ENCODE measurements at regions not wholly inside any gene's neighbourhood (a gene's known extent, or its start where the extent isn't known, plus 50 kb on each side); places are given as distances from the start of the nearest gene placed in this dataset.
"Not testable (repeated sequence)": the region's sequence is repeated elsewhere in the genome, so short reads cannot be mapped to it uniquely, and the experiment has no call there.

DNA sequence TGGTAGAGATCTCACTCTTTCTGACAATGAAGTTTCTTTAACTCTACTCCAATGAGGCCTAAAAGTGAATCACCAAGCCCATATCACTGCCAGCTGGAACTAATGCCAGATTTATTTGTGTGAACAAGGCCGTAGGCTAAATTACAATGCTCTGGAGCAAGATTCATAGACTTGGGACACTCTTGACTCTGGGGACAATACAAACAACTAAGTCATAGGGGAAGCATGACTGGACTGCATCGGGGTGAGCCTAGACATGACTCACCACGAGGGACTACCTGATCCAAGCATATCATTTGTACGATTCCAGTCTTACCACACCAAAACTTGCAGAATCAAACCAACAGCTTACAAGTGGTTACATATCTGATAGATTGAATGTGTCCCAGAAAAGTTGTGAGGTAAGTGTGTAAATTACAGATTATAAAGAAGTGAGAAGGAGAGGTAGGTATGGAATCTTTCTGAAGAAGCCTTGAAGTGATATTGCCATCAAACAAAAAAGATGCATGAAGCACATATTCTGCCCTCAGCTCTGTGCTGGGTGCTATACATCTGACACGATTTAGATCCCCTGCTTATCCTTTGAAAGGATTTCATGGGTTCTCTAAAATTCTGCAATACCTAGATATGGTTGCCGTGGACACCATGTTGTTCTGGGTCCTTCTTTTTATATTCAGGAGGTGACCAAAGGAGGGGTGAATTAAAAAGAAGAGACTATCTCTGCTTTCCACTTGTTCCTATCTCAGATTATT, 199.3 kb upstream of the PDE4D start:
- Mint-ChIP-seq H3K9me3 (peaks cover 4 to 5% of the 10 kb centered on the region in 2 donors), H3K4me1 (ENCODE audit: low read depth) (no peaks in the 10 kb centered on the region), H3K4me3 (no peak overlapping the region), H3K36me3 (ENCODE audit: insufficient read depth in 2 of 2) (no peaks in the 10 kb centered on the region), H3K27ac (no peak overlapping the region), H3K27me3 (ENCODE audit: low read depth) (no peaks in the 10 kb centered on the region)
- no peak for ATAC-seq (replicated peaks in 1 of 2)
- DNase-seq = no peak

GRCh38 chr5:60086583-60086982, 193.1 kb upstream of the PDE4D start:
- H3K27me3 Mint-ChIP-seq (ENCODE audit: low read depth) = no peaks in the 10 kb centered on the region
- DNase-seq (no peak), ATAC-seq (replicated peaks in 1 of 2) (no peak)
- H3K4me3 Mint-ChIP-seq = no peak overlapping the region
- H3K36me3 Mint-ChIP-seq (ENCODE audit: insufficient read depth in 2 of 2) = peaks cover 0 to 2% of the 10 kb centered on the region in 2 donors
- no peaks in the 10 kb centered on the region for H3K4me1 Mint-ChIP-seq (ENCODE audit: low read depth)
- no peak overlapping the region for H3K27ac Mint-ChIP-seq
- H3K9me3 Mint-ChIP-seq = peaks cover 9 to 10% of the 10 kb centered on the region in 2 donors

- Mint-ChIP-seq H3K27ac (no peak overlapping the region), H3K27me3 (ENCODE audit: low read depth) (no peaks in the 10 kb centered on the region), H3K4me1 (ENCODE audit: low read depth) (no peaks in the 10 kb centered on the region), H3K4me3 (no peak overlapping the region), H3K36me3 (ENCODE audit: insufficient read depth in 2 of 2) (peaks cover 0 to 2% of the 10 kb centered on the region in 2 donors), H3K9me3 (peaks cover 10 to 11% of the 10 kb centered on the region in 2 donors)
- ATAC-seq (replicated peaks in 1 of 2) (no peak), DNase-seq (no peak)
Measured at GRCh38 chr5:60084226-60084625, 190.7 kb upstream of the PDE4D start.

DNA sequence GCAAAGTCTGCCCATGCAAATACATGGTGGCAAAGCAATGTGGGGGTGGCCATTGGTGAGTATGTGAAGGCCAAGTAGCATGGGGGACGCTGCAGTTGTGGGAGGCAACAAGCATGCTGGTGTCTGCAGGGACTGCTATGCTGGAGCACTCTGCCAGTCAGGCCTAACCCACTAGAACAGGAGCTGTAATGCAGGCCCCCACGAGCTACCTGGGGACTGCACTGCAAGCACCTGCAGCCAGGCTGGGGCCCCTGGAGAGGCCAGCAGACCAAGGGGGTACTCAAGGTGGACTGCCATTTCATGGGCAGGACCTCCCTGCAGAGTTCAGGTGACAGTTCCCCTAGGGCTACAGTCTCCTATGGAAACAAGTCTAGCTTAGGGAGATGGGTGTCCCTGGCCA, 183.8 kb upstream of the PDE4D start:
- peaks cover 0 to 2% of the 10 kb centered on the region in 2 donors for H3K36me3 Mint-ChIP-seq (ENCODE audit: insufficient read depth in 2 of 2)
- no peak overlapping the region for H3K4me3 Mint-ChIP-seq
- DNase-seq = no peak
- no peak overlapping the region for H3K27ac Mint-ChIP-seq
- no peaks in the 10 kb centered on the region for H3K27me3 Mint-ChIP-seq (ENCODE audit: low read depth)
- peaks cover 9 to 16% of the 10 kb centered on the region in 2 donors for H3K9me3 Mint-ChIP-seq
- no peaks in the 10 kb centered on the region for H3K4me1 Mint-ChIP-seq (ENCODE audit: low read depth)
- ATAC-seq (replicated peaks in 1 of 2) = no peak

GRCh38 chr5:60076746-60077145, 183.2 kb upstream of the PDE4D start:
- H3K4me1 Mint-ChIP-seq (ENCODE audit: low read depth) = no peaks in the 10 kb centered on the region
- H3K36me3 Mint-ChIP-seq (ENCODE audit: insufficient read depth in 2 of 2) = peaks cover 0 to 2% of the 10 kb centered on the region in 2 donors
- H3K27me3 Mint-ChIP-seq (ENCODE audit: low read depth) = no peaks in the 10 kb centered on the region
- no peak overlapping the region for H3K27ac Mint-ChIP-seq
- peaks cover 9 to 14% of the 10 kb centered on the region in 2 donors for H3K9me3 Mint-ChIP-seq
- no peak overlapping the region for H3K4me3 Mint-ChIP-seq
- no peak for ATAC-seq (replicated peaks in 1 of 2)
- DNase-seq = no peak

- peaks cover 0 to 2% of the 10 kb centered on the region in 2 donors for H3K36me3 Mint-ChIP-seq (ENCODE audit: insufficient read depth in 2 of 2)
- H3K27ac Mint-ChIP-seq = no peak overlapping the region
- H3K27me3 Mint-ChIP-seq (ENCODE audit: low read depth) = no peaks in the 10 kb centered on the region
- peaks cover 3 to 7% of the 10 kb centered on the region in 2 donors for H3K9me3 Mint-ChIP-seq
- no peak for DNase-seq
- H3K4me3 Mint-ChIP-seq = no peak overlapping the region
- no peak for ATAC-seq (replicated peaks in 1 of 2)
- no peaks in the 10 kb centered on the region for H3K4me1 Mint-ChIP-seq (ENCODE audit: low read depth)
Measured at GRCh38 chr5:60066502-60066901, 173.0 kb upstream of the PDE4D start.

DNA sequence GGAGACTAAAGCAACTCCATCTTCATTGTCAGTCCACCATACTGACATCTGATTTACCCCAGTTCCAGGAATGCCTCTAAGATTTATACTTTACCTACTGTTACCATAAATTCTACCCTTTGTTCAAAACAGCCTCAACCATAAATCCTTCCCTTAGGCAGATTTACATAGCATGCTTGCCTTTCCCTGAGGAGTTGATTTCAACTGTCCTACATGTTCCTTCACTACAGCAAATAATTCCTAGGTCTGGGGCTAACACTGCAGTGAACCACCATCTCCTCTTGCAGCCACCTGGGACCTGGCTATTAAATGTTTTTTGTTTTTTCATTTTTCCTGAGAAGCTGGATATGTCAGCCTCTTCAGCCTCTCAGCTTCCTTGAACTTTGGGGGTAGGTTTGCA, 166.9 kb upstream of the PDE4D start:
- H3K27me3 Mint-ChIP-seq (ENCODE audit: low read depth) = no peaks in the 10 kb centered on the region
- H3K27ac Mint-ChIP-seq = no peak overlapping the region

DNA sequence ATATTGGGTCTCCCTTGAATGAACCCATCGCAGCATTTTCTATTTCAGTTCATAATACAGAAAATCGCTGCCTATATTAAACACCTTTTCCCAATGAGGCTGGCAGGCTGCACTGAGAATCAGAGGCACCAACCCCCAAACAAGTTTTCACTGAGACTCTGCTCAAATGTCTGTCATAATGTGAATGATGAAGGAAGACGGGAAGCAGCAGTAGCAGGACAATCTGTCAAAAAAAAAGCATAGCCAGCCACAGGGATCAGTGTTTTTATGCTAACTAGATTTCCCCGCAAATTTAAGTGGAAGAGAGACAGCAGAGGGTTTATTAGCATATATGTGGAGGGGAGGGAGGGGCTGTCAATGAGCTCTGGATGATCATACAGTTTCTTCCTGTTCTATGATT, 162.7 kb upstream of the PDE4D start:
- Mint-ChIP-seq H3K27ac (no peak overlapping the region), H3K9me3 (peaks cover 6 to 9% of the 10 kb centered on the region in 2 donors), H3K4me3 (no peak overlapping the region), H3K36me3 (ENCODE audit: insufficient read depth in 2 of 2) (peaks cover 0 to 2% of the 10 kb centered on the region in 2 donors), H3K27me3 (ENCODE audit: low read depth) (no peaks in the 10 kb centered on the region), H3K4me1 (ENCODE audit: low read depth) (no peaks in the 10 kb centered on the region)
- no peak for ATAC-seq (replicated peaks in 1 of 2)
- no peak for DNase-seq

More for the DNA sequence above, 166.9 kb upstream of the PDE4D start:
- ATAC-seq (replicated peaks in 1 of 2) = no peak
- DNase-seq = no peak
- Mint-ChIP-seq H3K9me3 (peaks cover 3 to 12% of the 10 kb centered on the region in 2 donors), H3K4me3 (no peak overlapping the region), H3K36me3 (ENCODE audit: insufficient read depth in 2 of 2) (no peaks in the 10 kb centered on the region), H3K4me1 (ENCODE audit: low read depth) (no peaks in the 10 kb centered on the region)

GRCh38 chr5:60055168-60055567, 161.6 kb upstream of the PDE4D start:
- Mint-ChIP-seq H3K27me3 (ENCODE audit: low read depth) (no peaks in the 10 kb centered on the region), H3K36me3 (ENCODE audit: insufficient read depth in 2 of 2) (peaks cover 0 to 2% of the 10 kb centered on the region in 2 donors), H3K9me3 (peaks cover 10 to 11% of the 10 kb centered on the region in 2 donors), H3K4me3 (no peak overlapping the region), H3K27ac (no peak overlapping the region), H3K4me1 (ENCODE audit: low read depth) (no peaks in the 10 kb centered on the region)
- no peak for ATAC-seq (replicated peaks in 1 of 2)
- DNase-seq = no peak

- not testable (repeated sequence) for H3K9me3 Mint-ChIP-seq; DNase-seq; H3K27me3 Mint-ChIP-seq (ENCODE audit: low read depth)
Measured at GRCh38 chr5:60041996-60042664, 148.6 kb upstream of the PDE4D start.

GRCh38 chr5:60041508-60041907, 148.0 kb upstream of the PDE4D start:
- H3K27ac Mint-ChIP-seq; H3K27me3 Mint-ChIP-seq (ENCODE audit: low read depth); ATAC-seq (replicated peaks in 1 of 2); H3K4me1 Mint-ChIP-seq (ENCODE audit: low read depth); DNase-seq; H3K4me3 Mint-ChIP-seq; H3K9me3 Mint-ChIP-seq; H3K36me3 Mint-ChIP-seq (ENCODE audit: insufficient read depth in 2 of 2): not testable (repeated sequence)

More at GRCh38 chr5:60041996-60042664, 148.6 kb upstream of the PDE4D start:
- not testable (repeated sequence) for H3K4me3 Mint-ChIP-seq; H3K36me3 Mint-ChIP-seq (ENCODE audit: insufficient read depth in 2 of 2); H3K27ac Mint-ChIP-seq; H3K4me1 Mint-ChIP-seq (ENCODE audit: low read depth); ATAC-seq (replicated peaks in 1 of 2)

DNA sequence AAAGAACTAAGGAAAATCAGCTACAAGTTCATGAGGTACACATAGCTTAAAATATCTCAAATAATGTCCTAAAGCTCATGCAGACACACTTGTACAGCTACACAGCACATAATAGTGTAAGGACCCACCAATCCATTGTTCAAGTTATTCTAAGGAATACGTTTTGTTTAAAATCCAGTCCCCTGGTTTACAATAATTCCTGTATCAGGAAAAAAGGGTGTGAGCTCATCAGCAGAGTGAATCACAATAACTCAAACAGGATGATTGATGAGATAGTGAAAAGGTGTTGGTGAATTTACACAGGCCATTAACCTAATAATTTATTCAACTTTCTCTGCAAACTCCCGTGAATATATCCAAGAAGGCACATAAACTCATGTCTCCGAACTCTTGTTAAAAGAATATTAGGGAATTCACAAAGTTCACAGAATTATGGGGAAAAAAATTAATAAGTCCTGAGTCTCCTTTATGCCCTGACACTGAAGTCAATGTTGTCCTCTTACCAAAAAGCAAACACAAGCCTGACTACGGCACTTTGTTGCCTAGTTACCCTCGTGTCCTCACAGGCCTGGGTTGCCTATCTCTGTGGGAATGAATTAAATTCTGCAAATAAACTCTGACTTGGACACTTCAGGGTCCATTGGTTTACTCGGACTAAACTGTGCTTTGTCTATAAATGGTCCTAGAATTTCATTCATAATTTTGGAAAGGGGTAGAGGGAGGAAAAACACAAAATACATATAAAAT, 142.8 kb upstream of the PDE4D start:
- Mint-ChIP-seq H3K9me3 (no peaks in the 10 kb centered on the region), H3K27ac (no peak overlapping the region), H3K4me3 (no peak overlapping the region), H3K27me3 (ENCODE audit: low read depth) (no peaks in the 10 kb centered on the region), H3K36me3 (ENCODE audit: insufficient read depth in 2 of 2) (no peaks in the 10 kb centered on the region), H3K4me1 (ENCODE audit: low read depth) (no peaks in the 10 kb centered on the region)
- ATAC-seq (replicated peaks in 1 of 2) = no peak
- no peak for DNase-seq

- no peak for DNase-seq
- H3K27ac Mint-ChIP-seq = no peak overlapping the region
Measured at GRCh38 chr5:60026161-60026560, 132.6 kb upstream of the PDE4D start.

More at GRCh38 chr5:60026161-60026560, 132.6 kb upstream of the PDE4D start:
- ATAC-seq (replicated peaks in 1 of 2) = no peak
- Mint-ChIP-seq H3K27me3 (ENCODE audit: low read depth) (no peaks in the 10 kb centered on the region), H3K4me1 (ENCODE audit: low read depth) (no peaks in the 10 kb centered on the region), H3K9me3 (peaks cover 1 to 3% of the 10 kb centered on the region in 2 donors), H3K4me3 (no peak overlapping the region), H3K36me3 (ENCODE audit: insufficient read depth in 2 of 2) (no peaks in the 10 kb centered on the region)

All from activated T-cell treated with anti-CD3 and anti-CD28 coated beads, Interleukin-2, amount 50 U/mL, for 72 hours (primary cell).